GM21447 (cell line): ENCODE measurements at regions not wholly inside any gene's neighbourhood (a gene's known extent, or its start where the extent isn't known, plus 50 kb on each side); places are given as distances from the start of the nearest gene placed in this dataset.

Source experiments
- ATAC-seq: cut with Tn5 transposase; IDR thresholded peaks from one replicate; pipeline ENCODE4 v1.9.1; 2021; ENCODE audit not compliant: unreplicated experiment

- no peak for ATAC-seq
Measured at GRCh38 chr2:45180779-45181178, 171.5 kb upstream of the SIX2 start.

GRCh38 chr2:45180033-45180746 lies 170.9 kb upstream of the SIX2 start:
- ATAC-seq = no peak

GRCh38 chr2:45178854-45179253 lies 169.6 kb upstream of the SIX2 start:
- ATAC-seq = no peak

- ATAC-seq = no peak
Measured at GRCh38 chr2:45178359-45178758, 169.1 kb upstream of the SIX2 start.

GRCh38 chr2:45177870-45178269 lies 168.6 kb upstream of the SIX2 start:
- no peak for ATAC-seq

- no peak for ATAC-seq
Measured at GRCh38 chr2:45176390-45176789, 167.1 kb upstream of the SIX2 start.

GRCh38 chr2:45173513-45173912 lies 164.3 kb upstream of the SIX2 start:
- no peak for ATAC-seq

- no peak for ATAC-seq
Measured at GRCh38 chr2:45172760-45173392, 163.6 kb upstream of the SIX2 start.

- ATAC-seq = no peak
Measured at GRCh38 chr2:45172142-45172541, 162.9 kb upstream of the SIX2 start.

- ATAC-seq = no peak
Measured at GRCh38 chr2:45171136-45171501, 161.9 kb upstream of the SIX2 start.

GRCh38 chr2:45170191-45171135 lies 161.2 kb upstream of the SIX2 start:
- ATAC-seq = no peak

GRCh38 chr2:45169339-45170190 lies 160.3 kb upstream of the SIX2 start:
- no peak for ATAC-seq

GRCh38 chr2:45168711-45169338 lies 159.6 kb upstream of the SIX2 start:
- ATAC-seq = no peak

GRCh38 chr2:45167920-45168629 lies 158.8 kb upstream of the SIX2 start:
- no peak for ATAC-seq

- no peak for ATAC-seq
Measured at GRCh38 chr2:45166229-45166890, 157.1 kb upstream of the SIX2 start.

GRCh38 chr2:45162711-45163110 lies 153.5 kb upstream of the SIX2 start:
- no peak for ATAC-seq

- ATAC-seq = no peak
Measured at GRCh38 chr2:45156605-45157004, 147.4 kb upstream of the SIX2 start.

GRCh38 chr2:45154606-45155155 lies 145.4 kb upstream of the SIX2 start:
- no peak for ATAC-seq

- no peak for ATAC-seq
Measured at GRCh38 chr2:45154144-45154543, 144.9 kb upstream of the SIX2 start.
